ENCODE measurements at regions not wholly inside any gene's neighbourhood (a gene's known extent, or its start where the extent isn't known, plus 50 kb on each side); places are given as distances from the start of the nearest gene placed in this dataset.

DNA sequence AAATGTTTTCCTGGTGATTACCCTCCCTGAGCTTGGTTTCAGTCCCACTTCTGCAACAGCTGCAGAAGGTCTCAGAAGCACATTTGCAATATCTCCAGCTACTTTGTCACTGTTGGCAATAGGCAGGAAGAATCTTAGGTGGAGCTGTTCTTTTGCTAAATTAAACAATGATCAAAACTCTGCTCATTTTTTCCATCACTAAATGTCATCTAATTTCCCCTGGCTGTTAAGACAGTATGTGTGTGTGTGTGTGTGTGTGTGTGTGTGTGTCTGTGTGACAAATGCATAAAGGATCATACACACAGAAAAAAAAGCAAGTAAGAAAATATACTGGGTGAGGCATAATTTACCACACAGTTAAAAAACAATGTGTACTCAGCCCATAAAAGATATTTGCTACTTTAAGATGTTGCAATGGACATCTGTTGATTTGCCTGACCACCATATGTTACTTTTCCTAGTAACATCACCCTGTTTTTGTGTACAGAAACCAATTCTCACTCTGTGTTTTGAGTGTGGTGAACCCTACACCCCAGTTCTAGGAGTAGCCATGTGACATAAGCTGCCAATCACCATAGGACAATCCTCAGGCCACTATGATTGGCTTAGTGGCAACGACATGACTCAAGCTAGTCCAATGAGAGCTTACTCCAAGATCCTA is 572.6 kb upstream of the CLINT1 start:
- DNase-seq (ENCODE audit: low spot score in 2 of 2) (no peak), ATAC-seq (replicated peaks; ENCODE audit: extremely low read depth, poor library complexity, severe bottlenecking) (no peak)
- no peak overlapping the region for H3K4me3 Mint-ChIP-seq
- no peak overlapping the region for H3K27ac Mint-ChIP-seq (ENCODE audit: low read depth)
- no peaks in the 10 kb centered on the region for H3K27me3 Mint-ChIP-seq
- H3K36me3 Mint-ChIP-seq (ENCODE audit: insufficient read depth): peaks cover 2% of the 10 kb centered on the region
- H3K9me3 Mint-ChIP-seq: no peaks in the 10 kb centered on the region
- peaks cover 20% of the 10 kb centered on the region for H3K4me1 Mint-ChIP-seq

DNA sequence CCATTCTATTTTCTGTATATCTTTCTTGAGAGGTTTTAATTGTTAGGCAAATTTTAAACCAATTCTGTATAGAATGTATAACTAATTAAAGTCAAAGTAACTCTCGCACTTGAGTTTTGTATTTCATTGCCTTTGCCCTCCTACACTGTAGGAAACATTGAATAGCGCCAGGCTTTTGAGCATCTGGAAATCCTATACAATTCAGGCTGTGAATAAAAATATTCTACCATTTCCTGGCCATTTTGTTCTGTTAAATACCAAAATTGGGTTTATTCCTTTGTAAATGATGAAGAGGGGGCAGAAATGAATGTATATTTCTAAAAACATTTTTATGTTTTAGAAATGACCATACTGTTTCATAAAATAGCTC is 571.8 kb upstream of the CLINT1 start:
- Mint-ChIP-seq H3K36me3 (ENCODE audit: insufficient read depth) (peaks cover 2% of the 10 kb centered on the region), H3K4me1 (peaks cover 17% of the 10 kb centered on the region), H3K4me3 (no peak overlapping the region), H3K27me3 (no peaks in the 10 kb centered on the region), H3K9me3 (no peaks in the 10 kb centered on the region), H3K27ac (ENCODE audit: low read depth) (no peak overlapping the region)
- DNase-seq (ENCODE audit: low spot score in 2 of 2) (no peak), ATAC-seq (replicated peaks; ENCODE audit: extremely low read depth, poor library complexity, severe bottlenecking) (no peak)

DNA sequence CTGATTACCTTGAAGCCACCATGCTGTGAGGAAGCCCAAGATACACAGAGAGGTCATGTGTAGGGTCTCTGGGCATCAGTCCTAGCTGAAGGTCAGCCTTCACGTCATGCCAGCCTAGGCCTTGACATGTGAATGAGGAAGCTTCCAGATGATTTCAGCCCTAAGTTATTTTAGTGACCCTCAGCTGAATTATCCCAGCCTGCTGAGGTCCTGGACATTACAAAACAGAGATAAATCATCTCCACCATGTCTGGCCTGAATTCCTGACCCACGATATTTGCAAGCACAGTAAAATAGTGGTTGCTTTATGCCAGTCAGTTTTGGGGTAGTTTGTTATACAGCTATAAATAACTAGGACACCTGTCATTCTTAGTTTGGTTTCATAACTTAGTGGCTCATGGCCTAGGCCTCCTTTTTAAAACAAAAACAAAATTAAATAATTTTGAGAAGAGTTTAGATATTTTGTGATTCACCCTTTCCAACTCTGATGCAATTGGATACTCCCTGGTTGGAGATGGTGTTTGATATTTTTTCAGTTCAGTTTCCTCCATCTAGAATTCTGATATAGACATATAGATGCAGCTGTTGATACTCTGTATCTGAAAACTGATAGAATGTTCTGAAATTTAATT is 571.3 kb upstream of the CLINT1 start:
- Mint-ChIP-seq H3K27me3 (no peaks in the 10 kb centered on the region), H3K36me3 (ENCODE audit: insufficient read depth) (peaks cover 2% of the 10 kb centered on the region), H3K9me3 (no peaks in the 10 kb centered on the region), H3K27ac (ENCODE audit: low read depth) (no peak overlapping the region), H3K4me3 (no peak overlapping the region), H3K4me1 (peaks cover 12% of the 10 kb centered on the region)
- ATAC-seq (replicated peaks; ENCODE audit: extremely low read depth, poor library complexity, severe bottlenecking) (no peak), DNase-seq (ENCODE audit: low spot score in 2 of 2) (no peak)

- Mint-ChIP-seq H3K9me3 (no peaks in the 10 kb centered on the region), H3K4me1 (peaks cover 7% of the 10 kb centered on the region), H3K27ac (ENCODE audit: low read depth) (no peak overlapping the region), H3K27me3 (no peaks in the 10 kb centered on the region), H3K4me3 (no peak overlapping the region), H3K36me3 (ENCODE audit: insufficient read depth) (peaks cover 2% of the 10 kb centered on the region)
- no peak for DNase-seq (ENCODE audit: low spot score in 2 of 2)
- no peak for ATAC-seq (replicated peaks; ENCODE audit: extremely low read depth, poor library complexity, severe bottlenecking)
Measured at GRCh38 chr5:158429564-158429963, 570.6 kb upstream of the CLINT1 start.

DNA sequence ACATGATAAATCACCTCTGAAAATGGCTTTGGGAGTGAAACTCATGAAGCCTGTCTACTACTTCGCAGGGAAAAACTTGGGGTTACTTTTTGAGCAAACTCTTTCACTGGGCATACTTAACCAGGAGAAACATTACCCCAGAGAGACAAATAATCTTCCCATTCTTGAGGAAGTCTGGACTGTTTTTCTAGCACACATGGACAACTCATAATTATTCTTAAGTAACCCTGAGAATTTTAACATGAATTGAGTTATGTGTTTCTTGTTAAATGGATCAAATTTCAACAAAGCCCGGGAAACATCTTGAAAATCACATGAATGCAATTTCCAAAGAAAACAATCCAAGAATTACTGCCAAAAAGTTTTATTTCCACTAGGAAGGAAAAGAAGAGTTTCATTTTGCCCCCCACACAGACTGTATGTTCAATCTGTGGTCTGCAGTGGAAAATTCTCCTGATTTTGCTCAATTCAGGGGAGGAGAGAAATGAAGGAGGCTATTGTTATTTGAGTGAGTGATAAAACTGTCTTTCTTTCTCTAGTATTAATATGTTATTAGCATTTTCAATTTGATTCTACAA is 564.8 kb upstream of the CLINT1 start:
- H3K27me3 Mint-ChIP-seq: peaks cover 19% of the 10 kb centered on the region
- DNase-seq (ENCODE audit: low spot score in 2 of 2) (no peak), ATAC-seq (replicated peaks; ENCODE audit: extremely low read depth, poor library complexity, severe bottlenecking) (no peak)
- no peak overlapping the region for H3K27ac Mint-ChIP-seq (ENCODE audit: low read depth)
- no peaks in the 10 kb centered on the region for H3K4me1 Mint-ChIP-seq
- H3K4me3 Mint-ChIP-seq: no peak overlapping the region
- H3K36me3 Mint-ChIP-seq (ENCODE audit: insufficient read depth): no peaks in the 10 kb centered on the region
- peaks cover 6% of the 10 kb centered on the region for H3K9me3 Mint-ChIP-seq

DNA sequence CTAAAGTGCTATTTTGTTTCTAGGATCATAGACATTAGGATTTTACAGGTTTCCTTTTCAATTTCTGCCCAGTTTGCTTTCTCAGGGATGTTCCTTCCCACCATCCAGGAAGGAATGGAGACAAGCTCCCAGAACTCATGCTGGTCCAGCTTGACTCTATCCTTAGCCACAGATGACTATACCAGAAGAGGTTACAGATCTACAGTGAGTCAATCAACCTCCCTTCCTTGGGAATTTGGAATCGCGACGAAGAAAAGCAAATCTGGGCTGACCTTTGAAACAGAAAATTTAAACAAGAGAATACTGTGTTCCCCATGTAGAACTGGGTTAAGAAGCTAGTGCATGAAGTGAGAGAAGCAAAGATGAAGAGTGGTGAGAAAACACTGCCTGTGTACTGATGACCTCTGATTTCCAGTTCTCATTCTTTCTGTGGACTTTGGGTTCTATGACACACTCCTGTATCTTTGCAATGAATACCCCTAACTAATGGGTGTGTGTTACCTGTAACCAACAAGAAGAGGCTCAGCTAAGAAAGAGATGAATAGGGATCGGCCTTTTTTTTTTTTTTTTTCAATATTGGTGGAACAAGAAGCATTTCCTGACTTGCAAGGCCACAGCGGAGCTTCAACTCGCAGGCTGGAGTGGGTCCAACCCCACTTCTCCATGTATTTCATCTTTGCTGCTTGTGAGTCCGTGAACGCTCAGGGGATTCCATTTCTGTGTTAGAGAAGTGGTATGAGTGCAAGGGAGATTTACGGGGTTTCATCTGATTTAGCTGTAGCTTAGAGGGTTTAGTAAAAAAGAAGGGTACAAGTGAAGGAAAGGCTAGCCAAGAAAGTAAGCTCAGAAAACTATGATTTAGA is 563.9 kb upstream of the CLINT1 start:
- no peak for ATAC-seq (replicated peaks; ENCODE audit: extremely low read depth, poor library complexity, severe bottlenecking)
- peaks cover 19% of the 10 kb centered on the region for H3K27me3 Mint-ChIP-seq
- no peak overlapping the region for H3K27ac Mint-ChIP-seq (ENCODE audit: low read depth)

GRCh38 chr5:158421319-158421718 is 562.4 kb upstream of the CLINT1 start:
- ATAC-seq (replicated peaks; ENCODE audit: extremely low read depth, poor library complexity, severe bottlenecking) (no peak), DNase-seq (ENCODE audit: low spot score in 2 of 2) (no peak)
- Mint-ChIP-seq H3K27ac (ENCODE audit: low read depth) (no peak overlapping the region), H3K36me3 (ENCODE audit: insufficient read depth) (no peaks in the 10 kb centered on the region), H3K4me1 (no peaks in the 10 kb centered on the region), H3K27me3 (peaks cover 19% of the 10 kb centered on the region), H3K4me3 (no peak overlapping the region), H3K9me3 (peaks cover 6% of the 10 kb centered on the region)

More for the DNA sequence above, 563.9 kb upstream of the CLINT1 start:
- H3K9me3 Mint-ChIP-seq: peaks cover 6% of the 10 kb centered on the region
- H3K4me3 Mint-ChIP-seq: no peak overlapping the region
- H3K36me3 Mint-ChIP-seq (ENCODE audit: insufficient read depth): no peaks in the 10 kb centered on the region
- no peaks in the 10 kb centered on the region for H3K4me1 Mint-ChIP-seq
- no peak for DNase-seq (ENCODE audit: low spot score in 2 of 2)

- Mint-ChIP-seq H3K36me3 (ENCODE audit: insufficient read depth) (no peaks in the 10 kb centered on the region), H3K9me3 (peaks cover 6% of the 10 kb centered on the region), H3K27me3 (peaks cover 19% of the 10 kb centered on the region), H3K27ac (ENCODE audit: low read depth) (no peak overlapping the region), H3K4me1 (no peaks in the 10 kb centered on the region), H3K4me3 (no peak overlapping the region)
- ATAC-seq (replicated peaks; ENCODE audit: extremely low read depth, poor library complexity, severe bottlenecking): no peak
- DNase-seq (ENCODE audit: low spot score in 2 of 2): no peak
Measured at GRCh38 chr5:158419186-158419585, 560.2 kb upstream of the CLINT1 start.

GRCh38 chr5:158414780-158415179 is 555.8 kb upstream of the CLINT1 start:
- DNase-seq (ENCODE audit: low spot score in 2 of 2): no peak
- Mint-ChIP-seq H3K4me1 (no peaks in the 10 kb centered on the region), H3K9me3 (no peaks in the 10 kb centered on the region), H3K36me3 (ENCODE audit: insufficient read depth) (no peaks in the 10 kb centered on the region), H3K27me3 (peaks cover 9% of the 10 kb centered on the region), H3K4me3 (no peak overlapping the region), H3K27ac (ENCODE audit: low read depth) (no peak overlapping the region)
- ATAC-seq (replicated peaks; ENCODE audit: extremely low read depth, poor library complexity, severe bottlenecking): no peak

GRCh38 chr5:158414333-158414762 is 555.4 kb upstream of the CLINT1 start:
- no peaks in the 10 kb centered on the region for H3K36me3 Mint-ChIP-seq (ENCODE audit: insufficient read depth)
- H3K4me1 Mint-ChIP-seq: no peaks in the 10 kb centered on the region
- DNase-seq (ENCODE audit: low spot score in 2 of 2) (no peak), ATAC-seq (replicated peaks; ENCODE audit: extremely low read depth, poor library complexity, severe bottlenecking) (no peak)
- H3K27ac Mint-ChIP-seq (ENCODE audit: low read depth): no peak overlapping the region
- no peaks in the 10 kb centered on the region for H3K9me3 Mint-ChIP-seq
- H3K4me3 Mint-ChIP-seq: no peak overlapping the region
- H3K27me3 Mint-ChIP-seq: peaks cover 9% of the 10 kb centered on the region

- no peak for ATAC-seq (replicated peaks; ENCODE audit: extremely low read depth, poor library complexity, severe bottlenecking)
- no peak overlapping the region for H3K27ac Mint-ChIP-seq (ENCODE audit: low read depth)
Measured at GRCh38 chr5:158413122-158413680, 554.3 kb upstream of the CLINT1 start.

GRCh38 chr5:158410976-158411375 is 552.0 kb upstream of the CLINT1 start:
- no peak overlapping the region for H3K27ac Mint-ChIP-seq (ENCODE audit: low read depth)
- H3K36me3 Mint-ChIP-seq (ENCODE audit: insufficient read depth): no peaks in the 10 kb centered on the region
- H3K9me3 Mint-ChIP-seq: no peaks in the 10 kb centered on the region
- no peaks in the 10 kb centered on the region for H3K4me1 Mint-ChIP-seq
- ATAC-seq (replicated peaks; ENCODE audit: extremely low read depth, poor library complexity, severe bottlenecking) (no peak), DNase-seq (ENCODE audit: low spot score in 2 of 2) (no peak)
- peaks cover 9% of the 10 kb centered on the region for H3K27me3 Mint-ChIP-seq
- no peak overlapping the region for H3K4me3 Mint-ChIP-seq

More at GRCh38 chr5:158413122-158413680, 554.3 kb upstream of the CLINT1 start:
- no peaks in the 10 kb centered on the region for H3K4me1 Mint-ChIP-seq
- peaks cover 9% of the 10 kb centered on the region for H3K27me3 Mint-ChIP-seq
- H3K4me3 Mint-ChIP-seq: no peak overlapping the region
- no peak for DNase-seq (ENCODE audit: low spot score in 2 of 2)
- H3K36me3 Mint-ChIP-seq (ENCODE audit: insufficient read depth): no peaks in the 10 kb centered on the region
- H3K9me3 Mint-ChIP-seq: no peaks in the 10 kb centered on the region

All from central memory CD8-positive, alpha-beta T cell (primary cell).